A673 (cell line): ENCODE measurements at regions not wholly inside any gene's neighbourhood (a gene's known extent, or its start where the extent isn't known, plus 50 kb on each side); places are given as distances from the start of the nearest gene placed in this dataset.

ENCODE experiments used
- BruUV-seq: library from RNA; stranded (reverse); fragments of 400-500 nt; replicated peaks from 2 replicates; lab custom pipeline; 2021; lab: Mats Ljungman, UMichigan
- CTCF ChIA-PET: fragments of 300-600 bp; sonication (Branson Sonifier 250); formaldehyde crosslinking; loops from one replicate; lab custom pipeline; 2022; ENCODE audit warnings: antibody characterized with exemption; lab: Charles Lee
- POLR2A ChIA-PET: fragments of 300-600 bp; sonication (Branson Sonifier 250); formaldehyde crosslinking; loops from one replicate; lab custom pipeline; 2022; ENCODE audit warnings: antibody characterized with exemption; ENCODE audit not compliant: low non-redundant PET; lab: Charles Lee
- DNase-seq: peaks from one replicate; pipeline ENCODE4 v3.0.0-alpha.2; 2015; ENCODE audit warnings: low spot score
- H3K27ac ChIP-seq: fragments of 200-600 bp; sonication (generic); 2 replicates; pipeline ENCODE4 v1.5.1; 2016; ENCODE audit warnings: mixed run types, low read depth, mild to moderate bottlenecking, mixed read lengths, antibody characterized with exemption, low read length; ENCODE audit not compliant: poor library complexity, severe bottlenecking
- H3K27me3 ChIP-seq: fragments of 200-600 bp; sonication (generic); replicated peaks from 2 replicates; pipeline ENCODE4 v1.6.1; 2017; ENCODE audit warnings: mixed run types, low read depth, mild to moderate bottlenecking, mixed read lengths, antibody characterized with exemption, low read length; ENCODE audit not compliant: insufficient read depth, poor library complexity
- H3K36me3 ChIP-seq: fragments of 200-600 bp; sonication (generic); 2 replicates; pipeline ENCODE4 v1.6.1; 2016; ENCODE audit warnings: mixed run types, mild to moderate bottlenecking, mixed read lengths, antibody characterized with exemption, low read length; ENCODE audit not compliant: insufficient read depth, poor library complexity, severe bottlenecking
- H3K4me1 ChIP-seq: fragments of 200-600 bp; sonication (generic); 2 replicates; pipeline ENCODE4 v1.6.1; 2017; ENCODE audit warnings: mixed run types, mild to moderate bottlenecking, mixed read lengths, antibody characterized with exemption, low read length; ENCODE audit not compliant: insufficient read depth, poor library complexity, severe bottlenecking
- H3K4me3 ChIP-seq: fragments of 200-600 bp; sonication (generic); 2 replicates; pipeline ENCODE4 v1.5.1; 2016; ENCODE audit warnings: low read depth, mixed run types, mild to moderate bottlenecking, mixed read lengths, low read length; ENCODE audit not compliant: poor library complexity, severe bottlenecking
- H3K9me3 ChIP-seq: fragments of 200-600 bp; sonication (generic); 2 replicates; pipeline ENCODE4 v1.6.1; 2016; ENCODE audit warnings: mixed run types, low read depth, mild to moderate bottlenecking, mixed read lengths, antibody characterized with exemption, low read length; ENCODE audit not compliant: poor library complexity, severe bottlenecking
- EZH2 ChIP-seq: fragments of 200-600 bp; sonication (generic); IDR thresholded peaks from 2 replicates; pipeline ENCODE4 v1.6.1; 2017; ENCODE audit warnings: borderline replicate concordance, low read depth, mild to moderate bottlenecking, mixed read lengths, antibody characterized with exemption, low read length; ENCODE audit not compliant: poor library complexity, severe bottlenecking
- intact Hi-C: fragments of 100-400 bp; cut with micrococcal nuclease; formaldehyde crosslinking; loops from one replicate; pipeline ENCODE4 v1.10.0; 2022; ENCODE audit not compliant: unreplicated experiment
- TF ChIP-seq, protein P1 (sequence below): fragments of 300-800, 200-600 bp; sonication (generic); conservative IDR thresholded peaks from 2 replicates; pipeline ENCODE4 v1.5.1; 2017; ENCODE audit warnings: low read depth, mild to moderate bottlenecking, antibody characterized with exemption, low read length, moderate library complexity, mixed read lengths

DNA sequence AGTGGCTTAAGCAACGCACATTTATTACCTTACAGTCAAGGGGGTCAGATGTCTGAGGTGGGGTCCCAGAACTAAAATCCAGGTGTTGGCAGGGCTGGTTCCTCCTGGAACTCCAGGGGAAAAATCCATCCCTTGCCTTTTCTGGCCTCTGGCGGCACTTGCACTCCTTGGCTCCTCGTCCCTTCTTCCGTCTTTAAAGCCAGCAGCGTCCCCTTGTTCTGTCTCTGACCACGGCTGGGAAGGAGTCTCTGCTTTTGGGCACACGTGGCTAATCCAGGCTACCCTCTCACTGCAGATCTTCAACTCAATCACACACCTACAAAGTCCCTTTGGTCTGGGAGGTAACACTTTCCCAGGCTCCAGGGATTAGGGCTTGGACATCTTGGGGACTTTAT lies 73.5 kb upstream of the WNT7B start:
- H3K27ac ChIP-seq: no peak overlapping the region

DNA sequence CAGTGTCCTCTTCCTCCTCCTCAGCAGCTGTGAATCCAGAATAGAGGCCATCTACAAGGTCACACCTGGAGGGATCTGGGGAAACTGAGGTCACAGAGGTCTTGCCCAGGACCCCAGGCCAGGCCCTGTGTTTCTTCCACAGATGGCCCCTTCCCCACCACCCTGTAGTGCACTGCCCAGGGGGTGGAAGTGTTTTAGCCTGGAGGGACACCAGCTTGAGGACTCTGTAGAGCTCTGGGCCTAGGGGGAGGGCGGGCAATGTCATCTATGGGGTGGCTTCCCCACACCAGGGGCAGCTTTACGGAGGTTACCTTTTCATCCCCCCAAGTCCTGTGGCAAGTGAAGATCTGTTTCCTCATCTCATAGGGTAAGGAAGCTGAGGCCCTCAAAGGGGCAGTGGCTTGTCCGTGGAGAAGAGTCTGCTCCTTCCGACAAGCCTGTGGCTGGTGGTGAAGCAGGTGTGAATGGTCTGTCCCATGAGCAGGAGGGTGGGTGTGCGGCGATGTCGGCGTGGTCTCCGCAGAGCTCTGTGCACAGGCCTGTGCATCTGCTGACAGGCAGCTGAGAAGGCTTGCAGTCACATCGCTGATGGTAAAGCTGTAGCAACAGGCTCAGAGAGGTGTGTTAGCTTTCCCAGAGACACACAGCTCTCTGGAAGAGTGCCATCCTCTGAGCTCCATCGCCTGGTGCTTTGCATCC lies 74.1 kb upstream of the WNT7B start:
- BruUV-seq: no TSS peak
- no peaks in the 10 kb centered on the region for H3K36me3 ChIP-seq
- CTCF ChIA-PET: no interaction called here
- H3K9me3 ChIP-seq: no peaks in the 10 kb centered on the region
- no peak for DNase-seq
- no peak overlapping the region for H3K27ac ChIP-seq
- intact Hi-C loops: no loop called here
- H3K4me1 ChIP-seq: peaks cover 32% of the 10 kb centered on the region
- H3K4me3 ChIP-seq: no peak overlapping the region
- H3K27me3 ChIP-seq: no peaks in the 10 kb centered on the region
- POLR2A ChIA-PET: no interaction called here
- no peak for TF ChIP-seq EZH2
- TF ChIP-seq, protein P1, sequence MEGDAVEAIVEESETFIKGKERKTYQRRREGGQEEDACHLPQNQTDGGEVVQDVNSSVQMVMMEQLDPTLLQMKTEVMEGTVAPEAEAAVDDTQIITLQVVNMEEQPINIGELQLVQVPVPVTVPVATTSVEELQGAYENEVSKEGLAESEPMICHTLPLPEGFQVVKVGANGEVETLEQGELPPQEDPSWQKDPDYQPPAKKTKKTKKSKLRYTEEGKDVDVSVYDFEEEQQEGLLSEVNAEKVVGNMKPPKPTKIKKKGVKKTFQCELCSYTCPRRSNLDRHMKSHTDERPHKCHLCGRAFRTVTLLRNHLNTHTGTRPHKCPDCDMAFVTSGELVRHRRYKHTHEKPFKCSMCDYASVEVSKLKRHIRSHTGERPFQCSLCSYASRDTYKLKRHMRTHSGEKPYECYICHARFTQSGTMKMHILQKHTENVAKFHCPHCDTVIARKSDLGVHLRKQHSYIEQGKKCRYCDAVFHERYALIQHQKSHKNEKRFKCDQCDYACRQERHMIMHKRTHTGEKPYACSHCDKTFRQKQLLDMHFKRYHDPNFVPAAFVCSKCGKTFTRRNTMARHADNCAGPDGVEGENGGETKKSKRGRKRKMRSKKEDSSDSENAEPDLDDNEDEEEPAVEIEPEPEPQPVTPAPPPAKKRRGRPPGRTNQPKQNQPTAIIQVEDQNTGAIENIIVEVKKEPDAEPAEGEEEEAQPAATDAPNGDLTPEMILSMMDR: no peak

More for the DNA sequence above, 73.5 kb upstream of the WNT7B start:
- Histone ChIP-seq H3K4me1 (peaks cover 25% of the 10 kb centered on the region), H3K4me3 (no peak overlapping the region), H3K36me3 (no peaks in the 10 kb centered on the region), H3K9me3 (no peaks in the 10 kb centered on the region), H3K27me3 (no peaks in the 10 kb centered on the region)
- ChIA-PET CTCF (no interaction called here), POLR2A (no interaction called here)
- TF ChIP-seq EZH2: no peak
- TF ChIP-seq, protein P1: no peak
- BruUV-seq: no TSS peak
- no peak for DNase-seq
- intact Hi-C loops: no loop called here

DNA sequence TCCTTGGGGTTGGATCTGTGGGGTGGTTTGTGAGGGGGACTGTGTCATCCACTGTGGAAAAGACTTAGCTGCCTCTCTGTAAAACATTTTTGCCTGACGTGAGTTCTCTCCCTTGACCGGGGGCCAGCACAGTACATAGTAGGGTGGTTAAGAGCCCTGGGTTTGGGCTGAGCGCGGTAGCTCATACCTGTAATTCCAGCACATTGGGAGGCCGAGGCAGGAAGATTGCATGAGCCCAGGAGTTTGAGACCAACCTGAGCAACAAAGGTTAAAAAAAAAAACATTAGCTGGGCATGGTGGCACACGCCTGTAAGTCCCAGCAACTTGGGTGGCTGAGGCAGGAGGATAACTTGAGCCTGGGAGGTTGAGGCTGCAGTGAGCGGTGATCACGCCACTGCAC lies 74.7 kb upstream of the WNT7B start:
- H3K27ac ChIP-seq: no peak overlapping the region
- no TSS peak for BruUV-seq
- H3K36me3 ChIP-seq: no peaks in the 10 kb centered on the region
- no peak for TF ChIP-seq EZH2
- TF ChIP-seq, protein P1: no peak
- no peak overlapping the region for H3K4me3 ChIP-seq
- no peaks in the 10 kb centered on the region for H3K9me3 ChIP-seq
- ChIA-PET POLR2A (no interaction called here), CTCF (no interaction called here)
- no peaks in the 10 kb centered on the region for H3K27me3 ChIP-seq
- peaks cover 37% of the 10 kb centered on the region for H3K4me1 ChIP-seq
- DNase-seq: no peak
- intact Hi-C loops: no loop called here
